GM21619 (cell line): ENCODE measurements at regions not wholly inside any gene's neighbourhood (a gene's known extent, or its start where the extent isn't known, plus 50 kb on each side); places are given as distances from the start of the nearest gene placed in this dataset.

Source experiments
- ATAC-seq: cut with Tn5 transposase; IDR thresholded peaks from one replicate; pipeline ENCODE4 v1.9.1; 2021; ENCODE audit not compliant: unreplicated experiment

DNA sequence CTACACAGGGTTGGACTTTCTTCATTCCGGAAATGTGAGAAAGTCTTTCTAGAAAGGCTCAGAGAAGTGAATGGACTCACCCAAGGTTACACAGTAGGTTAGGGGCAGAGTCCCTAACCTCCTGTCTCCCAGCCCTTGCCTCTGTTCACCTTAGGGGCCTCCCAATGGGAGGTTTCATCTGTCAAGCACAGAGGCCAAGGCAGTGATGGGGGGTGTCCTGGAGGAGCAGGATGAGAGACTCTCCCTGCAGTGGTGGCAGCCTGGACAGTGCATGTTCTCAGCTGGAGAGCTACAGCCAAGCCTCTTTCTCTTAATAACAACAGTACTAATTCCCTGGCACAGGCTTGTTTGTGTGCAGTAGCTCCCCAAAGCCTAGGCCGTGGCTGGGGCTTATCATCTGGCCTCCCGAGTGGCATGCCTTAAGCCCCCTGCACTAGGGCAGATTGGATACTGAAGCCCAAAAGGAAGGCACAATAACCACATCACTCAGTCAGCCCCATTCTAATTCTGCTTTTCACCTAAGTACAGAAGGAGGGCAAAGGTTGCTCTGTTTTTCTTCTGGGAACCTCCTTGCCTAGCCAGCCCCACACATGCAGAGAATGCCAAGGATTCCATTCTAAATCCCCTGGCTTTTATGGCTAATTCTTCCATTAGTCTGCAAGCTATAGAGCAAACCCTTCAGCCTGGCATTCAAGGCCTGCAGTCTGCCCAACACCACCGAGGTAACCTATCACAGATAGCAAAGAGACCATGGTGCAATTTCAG lies 50.2 kb upstream of the XPA start:
- no peak for ATAC-seq

DNA sequence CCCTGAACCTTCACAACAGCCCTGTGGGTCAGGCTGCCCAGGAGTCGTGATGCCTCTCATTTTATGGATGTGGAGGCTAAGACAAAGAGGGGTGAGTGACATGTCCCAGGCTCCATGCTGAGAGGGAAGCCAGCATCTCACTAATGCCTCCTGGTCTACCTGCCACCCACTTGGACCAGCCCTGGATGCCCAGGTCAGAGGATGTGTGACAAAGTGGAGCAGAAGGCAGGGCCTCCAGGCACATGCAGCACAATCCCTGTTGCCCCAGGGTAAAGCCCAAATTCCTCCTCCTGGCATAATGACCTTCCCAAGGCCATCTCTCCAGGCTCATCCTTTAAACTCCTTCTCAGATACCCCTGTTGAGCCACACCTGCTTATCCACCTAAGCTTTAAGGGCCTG lies 51.4 kb upstream of the XPA start:
- no peak for ATAC-seq

DNA sequence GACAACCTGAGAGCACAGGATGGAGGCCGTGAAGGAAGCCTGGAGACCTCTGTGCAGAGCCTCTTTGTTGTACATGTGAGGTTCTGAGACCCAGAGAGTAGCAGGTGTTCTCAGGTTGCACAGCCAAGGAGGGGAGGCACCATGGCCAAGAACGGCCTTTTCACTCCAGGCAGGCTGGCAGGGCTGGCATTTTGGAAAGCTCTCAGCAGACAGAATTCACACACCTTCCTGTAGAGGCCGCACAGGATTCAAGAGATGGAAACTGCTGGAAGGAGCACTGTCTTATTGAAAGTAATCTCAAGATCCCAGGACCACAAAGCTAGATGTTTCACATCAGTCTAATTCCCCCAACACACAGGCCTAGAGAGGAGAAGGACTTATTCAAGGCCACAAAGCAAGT lies 52.8 kb upstream of the XPA start:
- no peak for ATAC-seq

DNA sequence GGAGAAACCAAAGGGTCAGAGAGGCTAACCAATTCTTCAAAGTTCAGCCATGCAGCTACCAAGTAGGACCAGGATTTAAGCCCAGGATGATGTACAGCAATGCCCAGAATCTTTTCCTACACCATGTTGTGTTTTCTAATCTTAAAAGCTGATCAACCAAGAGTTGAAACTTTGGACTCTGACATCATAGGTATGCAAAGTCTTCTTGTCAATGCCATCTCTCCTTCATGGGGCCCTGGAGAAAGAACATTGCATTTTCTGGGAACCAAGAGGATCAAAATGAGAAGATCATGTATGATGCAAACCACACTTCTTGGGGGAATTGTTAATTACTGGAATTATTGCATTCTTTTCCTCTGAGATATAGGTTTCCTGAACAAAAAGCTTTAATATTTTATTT lies 54.4 kb upstream of the XPA start:
- ATAC-seq, result no peak

DNA sequence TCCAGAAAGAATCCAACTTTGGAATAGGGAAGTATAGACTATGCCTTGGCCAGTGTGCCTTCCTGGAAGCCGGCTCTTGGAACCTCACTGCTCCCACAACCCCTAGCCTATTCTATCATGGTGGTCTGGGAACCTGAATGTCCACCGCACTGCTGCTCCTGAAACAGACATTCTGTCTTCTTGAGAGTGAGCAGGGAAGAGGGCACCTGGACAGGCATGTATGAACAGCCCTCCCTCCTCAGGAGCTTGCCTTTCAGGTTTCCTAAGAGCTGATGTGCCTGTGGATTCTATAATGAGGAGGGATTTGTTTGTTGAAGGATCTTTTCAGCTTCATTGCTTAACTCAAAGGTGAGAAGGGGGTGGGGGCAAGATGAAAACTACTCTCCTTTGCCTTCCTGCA lies 55.1 kb upstream of the XPA start:
- ATAC-seq, result no peak

DNA sequence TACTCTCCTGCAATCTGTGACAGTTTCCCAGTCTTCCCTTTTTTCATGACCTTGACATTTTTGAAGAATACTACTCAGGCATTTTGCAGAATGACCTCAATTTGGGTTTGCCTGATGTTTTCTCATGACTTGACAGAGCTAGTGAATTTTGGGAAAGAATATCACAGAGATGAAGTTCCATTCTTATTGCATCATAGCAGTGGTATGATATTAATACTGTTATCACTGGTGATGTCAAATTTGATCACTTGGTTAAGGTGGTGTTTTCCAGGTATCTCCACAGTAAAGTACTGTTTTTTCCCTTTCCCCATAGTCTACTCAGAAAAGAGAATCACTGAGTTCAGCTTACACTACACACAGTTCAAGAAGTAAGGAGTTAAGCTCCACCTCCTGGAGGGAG lies 56.2 kb upstream of the XPA start:
- ATAC-seq, result no peak

DNA sequence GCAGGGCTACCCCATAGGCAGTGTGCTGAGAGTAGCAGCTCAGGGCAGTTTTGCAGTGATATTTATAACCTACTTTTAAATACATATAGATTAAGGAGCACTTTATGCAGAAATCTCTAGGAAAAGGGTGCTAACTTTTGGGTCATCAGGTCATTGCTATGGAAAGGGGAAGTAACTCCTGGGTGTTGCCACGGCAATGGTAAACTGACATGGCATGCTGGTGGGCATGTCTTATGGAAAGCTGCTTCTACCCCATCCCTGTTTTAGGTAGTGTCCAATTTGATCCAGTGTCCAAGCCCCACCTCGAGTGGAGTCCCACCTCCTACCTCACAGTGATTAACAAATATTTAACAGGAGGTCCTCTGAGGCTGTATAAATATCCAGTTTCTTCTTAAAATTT lies 56.8 kb upstream of the XPA start:
- no peak for ATAC-seq

DNA sequence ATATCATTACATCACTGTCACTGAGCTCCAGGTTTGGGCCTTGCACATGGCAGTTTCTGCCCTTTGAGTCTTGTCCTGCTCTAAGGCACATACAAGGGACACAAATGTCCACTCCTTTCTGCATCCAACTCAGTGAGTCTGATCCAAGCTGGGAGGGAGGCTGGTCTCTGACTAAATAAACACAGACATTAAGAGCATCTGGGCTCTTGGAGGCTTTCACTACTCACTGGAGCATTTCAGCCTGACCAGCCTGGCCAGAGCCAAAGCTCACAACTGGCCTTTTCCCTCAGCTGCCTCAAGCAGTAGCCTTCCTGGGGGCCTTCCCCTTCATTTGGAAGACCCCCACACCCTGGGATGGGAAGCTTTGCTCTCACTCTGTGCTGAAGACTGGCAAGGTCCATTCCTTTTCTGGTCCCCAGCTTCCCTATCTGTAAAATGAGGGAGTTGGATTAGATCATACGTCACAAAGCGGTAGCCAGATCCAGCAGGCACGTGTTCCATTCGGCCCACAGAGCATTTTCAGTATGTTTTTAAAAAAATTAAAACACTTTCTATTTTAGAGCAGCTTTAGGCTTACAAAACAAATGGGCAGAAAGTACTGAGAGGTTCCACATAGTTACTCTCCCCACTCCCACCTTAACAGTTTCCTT lies 58.6 kb upstream of the XPA start:
- ATAC-seq, result no peak

DNA sequence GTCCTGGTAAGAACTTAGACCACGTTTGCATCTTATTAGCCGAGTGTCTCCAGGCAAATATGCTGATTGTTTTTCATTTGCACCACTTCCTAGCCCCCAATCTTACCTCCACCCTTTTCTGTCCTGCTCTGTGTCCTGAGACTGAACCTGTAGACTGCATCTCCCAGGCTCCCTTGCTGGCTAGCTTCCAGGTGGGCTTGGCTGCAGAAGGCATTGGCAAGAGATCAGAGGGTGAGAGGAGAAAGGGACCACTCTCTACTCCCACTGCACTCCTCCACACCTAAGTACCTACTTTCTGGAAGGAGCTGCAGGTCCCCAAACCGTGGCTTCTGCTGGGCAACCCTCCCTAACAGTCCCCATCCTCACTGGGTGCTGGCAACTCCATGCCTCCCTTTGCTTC lies 59.9 kb upstream of the XPA start:
- ATAC-seq, result no peak

DNA sequence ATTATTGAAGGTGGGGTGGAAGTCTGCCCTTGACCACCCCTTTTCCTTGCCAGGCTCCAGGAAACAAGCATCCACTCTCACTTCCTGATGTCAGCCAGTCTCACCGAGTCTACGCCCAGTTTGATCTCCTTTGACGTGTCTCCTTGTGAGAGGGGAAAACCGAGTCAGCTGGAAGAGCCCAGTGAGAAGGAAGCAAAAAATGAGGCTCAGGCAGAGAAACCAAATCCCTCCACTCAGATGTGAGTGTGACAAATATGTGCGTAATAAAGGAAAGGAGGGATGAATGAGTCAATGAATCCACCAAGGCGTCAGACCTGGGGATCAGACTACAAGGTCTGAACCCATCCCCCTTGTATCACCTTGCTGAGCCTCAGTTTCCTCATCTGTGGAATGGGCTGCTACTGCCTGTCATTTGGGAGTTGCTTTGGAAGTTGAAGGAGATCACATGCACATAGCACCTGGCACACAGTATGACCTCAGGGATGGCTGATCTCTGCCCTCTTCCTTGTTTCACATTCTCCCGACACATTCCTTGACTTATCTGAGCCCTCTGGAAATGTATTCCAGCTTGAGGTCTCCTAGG lies 61.3 kb upstream of the XPA start:
- ATAC-seq, result no peak

DNA sequence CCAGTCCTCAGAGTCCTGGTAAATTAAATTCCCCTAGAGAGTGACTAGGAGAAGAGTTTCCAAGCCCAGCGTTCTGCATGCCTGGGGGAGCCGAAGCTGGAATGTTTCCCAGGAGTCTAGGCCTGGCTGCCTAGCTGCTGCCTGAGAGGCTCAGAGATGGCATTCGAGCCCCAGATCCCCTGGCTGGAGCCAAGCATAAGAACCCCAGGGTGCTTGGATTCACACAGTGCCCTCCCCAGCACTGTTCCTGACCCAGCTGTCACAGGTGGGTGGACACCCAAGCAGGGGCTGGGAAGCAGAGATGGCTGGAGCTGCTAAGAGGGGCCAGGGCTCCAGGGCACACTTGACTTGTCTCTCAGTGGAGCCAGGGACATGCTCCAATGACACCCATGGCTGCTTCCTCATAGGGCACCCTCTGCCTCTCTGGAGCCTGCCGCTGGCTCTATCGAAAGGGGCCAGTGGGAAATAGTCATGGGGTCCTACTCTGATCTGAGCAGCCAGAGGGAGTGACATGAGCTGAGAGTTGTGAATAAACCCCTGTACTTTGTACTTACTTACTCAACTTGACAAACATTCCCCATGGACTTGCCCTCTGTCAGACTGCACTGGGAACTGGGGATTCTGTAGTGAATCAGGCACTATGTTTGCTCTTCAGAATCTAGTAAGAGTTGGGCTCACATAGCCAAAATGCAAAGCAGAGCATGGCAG lies 62.6 kb upstream of the XPA start:
- ATAC-seq, result no peak

DNA sequence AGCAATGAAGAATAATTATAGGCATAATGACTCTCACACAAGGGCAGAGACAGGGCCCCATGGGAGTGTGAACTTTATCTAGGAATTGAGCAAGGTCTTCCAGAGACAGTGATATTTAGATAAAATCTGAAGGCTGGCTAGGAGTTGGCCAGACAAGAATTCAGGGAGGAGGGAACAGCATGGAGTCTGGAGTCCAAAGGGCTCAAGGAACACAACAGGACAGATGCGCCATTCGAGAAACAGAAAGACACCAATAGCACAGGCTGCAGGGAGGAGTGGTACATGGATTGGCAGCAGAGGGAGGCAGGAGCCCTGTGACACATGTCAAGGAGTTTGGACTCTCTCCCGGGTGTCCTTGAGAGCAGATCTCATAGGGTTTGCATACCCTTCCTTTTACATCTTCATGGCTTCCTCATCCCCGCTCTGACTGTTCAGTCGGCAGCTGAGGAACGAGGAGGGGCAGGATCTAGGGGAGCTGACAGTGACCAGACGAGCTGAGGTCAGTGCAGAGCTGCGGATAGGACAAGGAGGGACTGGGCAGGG lies 64.0 kb upstream of the XPA start:
- ATAC-seq, result no peak

DNA sequence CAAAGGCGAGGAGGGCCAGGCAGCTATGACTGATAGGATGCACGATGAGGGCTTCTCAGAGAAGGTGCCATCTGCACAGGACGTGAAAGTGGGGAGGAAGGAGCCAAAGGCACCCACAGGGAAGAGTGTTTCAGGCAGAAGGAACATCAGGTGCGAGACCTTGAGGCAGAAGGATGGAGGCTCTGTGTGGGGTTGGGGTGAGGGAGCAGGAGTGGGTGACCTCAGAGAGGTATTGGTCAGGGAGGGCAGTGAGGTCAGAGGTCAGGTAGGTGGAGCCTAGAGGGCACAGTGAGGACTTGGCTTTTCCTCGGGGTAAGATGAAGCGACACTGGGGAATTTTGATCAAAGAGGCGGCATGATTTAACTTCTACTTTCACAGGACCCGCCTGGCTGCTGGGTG lies 64.7 kb upstream of the XPA start:
- no peak for ATAC-seq

DNA sequence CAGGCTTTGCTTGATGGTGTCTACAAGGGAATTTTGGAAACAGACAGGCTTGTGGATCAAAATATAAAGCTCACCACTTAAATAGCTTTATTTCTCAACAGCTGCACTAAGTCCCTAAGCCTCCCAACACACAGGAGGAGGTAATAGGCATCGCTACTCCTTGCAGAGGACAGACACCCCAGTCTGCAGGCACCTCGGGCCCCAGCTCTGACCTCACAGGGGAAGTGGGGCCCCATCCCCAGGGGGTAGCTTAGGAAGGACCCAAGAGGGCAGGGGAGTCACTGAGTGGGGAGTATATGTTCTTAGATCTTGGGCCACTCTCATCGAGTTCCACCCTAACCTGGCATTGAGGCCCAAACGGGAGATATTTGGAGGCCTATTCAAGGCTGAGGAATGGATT lies 66.7 kb upstream of the XPA start:
- no peak for ATAC-seq

DNA sequence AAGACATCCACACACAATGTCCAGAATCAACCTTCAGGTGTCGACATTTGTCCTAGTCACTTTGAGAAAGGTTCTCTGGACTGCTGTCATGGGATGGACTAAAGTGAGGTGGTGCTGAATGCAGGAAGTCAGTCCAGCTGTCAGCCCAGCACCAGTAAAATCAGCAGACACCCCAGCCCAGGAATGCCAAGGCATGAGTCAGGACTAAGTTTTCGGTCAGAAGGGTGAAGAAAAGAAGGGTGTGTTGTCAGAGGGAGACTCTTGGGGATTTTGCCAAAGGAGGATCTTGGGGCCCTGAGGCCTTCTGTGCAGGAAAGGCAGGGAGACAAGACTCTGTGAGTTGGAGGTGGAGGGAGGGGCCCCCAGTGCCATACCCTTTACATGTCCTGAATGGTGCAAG lies 69.0 kb upstream of the XPA start:
- ATAC-seq, result no peak

DNA sequence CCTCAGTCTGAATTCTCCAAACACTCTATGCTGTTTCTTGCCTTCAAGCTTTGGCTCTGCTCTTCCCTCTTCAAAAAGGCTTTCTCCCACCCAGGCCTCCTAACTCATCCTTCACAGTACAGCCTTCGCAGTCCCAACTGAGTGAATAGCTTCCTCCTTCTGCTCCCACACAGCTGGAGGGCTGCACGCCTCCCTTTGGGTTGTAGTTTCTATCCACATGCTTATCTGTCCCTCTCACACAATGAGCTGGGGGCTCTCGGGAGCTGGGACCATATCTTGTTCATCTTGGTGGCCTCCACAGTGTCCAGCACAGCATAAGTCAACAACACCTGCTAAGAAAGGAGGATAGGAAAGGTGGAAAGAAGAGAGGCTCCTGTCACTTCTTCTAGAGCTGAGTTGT lies 69.5 kb upstream of the XPA start:
- ATAC-seq, result no peak

DNA sequence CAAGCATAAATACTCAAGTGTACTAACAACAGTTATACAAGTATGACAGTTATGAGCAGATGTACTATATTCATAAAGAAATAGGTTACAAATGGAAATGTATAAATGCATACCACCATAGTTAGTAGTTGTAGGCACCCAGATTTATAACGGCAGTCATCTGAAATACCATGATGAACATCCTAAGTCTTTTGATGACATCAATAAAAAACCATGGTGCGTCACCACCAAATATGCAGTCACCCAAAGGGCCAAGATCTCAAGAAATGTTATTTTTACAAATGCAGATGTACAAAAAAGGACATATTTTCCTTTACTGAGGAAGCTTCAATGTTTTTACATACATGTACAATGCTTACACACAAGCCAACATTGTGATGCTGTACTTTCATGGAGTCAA lies 70.8 kb upstream of the XPA start:
- no peak for ATAC-seq

DNA sequence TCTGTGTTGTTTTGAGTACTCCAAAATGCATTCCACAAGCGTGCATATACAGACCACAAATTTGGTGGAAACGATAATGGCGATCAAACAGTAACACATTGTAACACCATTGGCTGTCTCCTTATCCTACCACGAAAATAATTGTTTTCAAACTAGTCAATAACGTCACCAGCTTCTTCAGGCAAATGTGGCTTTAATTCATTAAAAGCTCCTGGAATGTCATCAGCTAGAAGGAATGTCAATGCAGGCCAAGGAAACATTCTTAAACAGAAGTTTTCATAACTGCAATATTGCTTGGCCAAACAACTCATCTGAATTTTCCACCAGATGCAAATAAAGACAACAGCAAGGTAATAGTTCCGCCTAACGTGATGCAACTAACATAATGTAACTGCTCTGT lies 71.6 kb upstream of the XPA start:
- no peak for ATAC-seq

DNA sequence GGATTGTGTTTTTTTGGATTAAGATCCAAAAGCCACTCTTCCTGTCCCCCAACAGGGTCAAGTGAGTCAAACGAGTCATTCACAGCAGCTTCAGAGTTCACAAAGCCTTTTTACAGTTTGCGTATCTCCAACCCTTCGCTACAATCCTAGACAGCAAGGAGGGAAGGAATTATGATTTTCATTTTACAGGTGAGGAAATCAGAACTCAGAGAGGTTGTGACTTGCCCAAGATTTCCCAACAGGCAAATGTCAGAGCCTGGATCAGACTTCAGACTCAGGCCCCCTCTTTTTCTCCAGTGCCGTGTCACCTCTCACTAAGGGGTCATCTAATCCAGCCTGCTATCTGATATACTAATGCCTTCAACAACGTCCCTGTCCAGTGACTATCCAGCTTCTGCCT lies 72.1 kb upstream of the XPA start:
- ATAC-seq, result no peak

DNA sequence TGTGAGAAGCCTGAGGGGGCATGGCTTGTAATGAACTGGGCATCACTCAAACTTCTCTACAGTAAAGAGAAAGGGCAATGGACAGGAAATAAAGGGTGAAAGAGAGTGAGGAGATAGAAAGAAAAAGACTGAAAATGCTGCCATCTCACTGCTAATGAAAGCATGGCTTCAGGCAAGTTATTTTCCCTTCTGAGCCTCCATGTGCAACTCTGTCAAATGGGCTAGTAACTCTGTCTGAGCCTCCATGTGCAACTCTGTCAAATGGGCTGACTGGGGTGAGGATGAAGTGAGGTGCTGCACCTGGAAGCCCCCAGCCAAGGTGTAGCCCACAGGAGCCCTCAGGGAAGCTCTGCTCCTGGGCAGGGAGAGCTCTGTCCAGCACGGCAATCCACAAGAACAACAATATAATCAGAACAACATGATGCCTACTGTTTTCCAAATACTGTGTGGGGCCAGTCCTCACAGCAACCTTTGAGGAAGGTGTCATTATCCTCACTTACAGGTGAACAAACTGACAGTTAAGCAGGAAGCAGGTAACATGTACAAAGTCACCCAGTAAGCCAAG lies 73.8 kb upstream of the XPA start:
- no peak for ATAC-seq

DNA sequence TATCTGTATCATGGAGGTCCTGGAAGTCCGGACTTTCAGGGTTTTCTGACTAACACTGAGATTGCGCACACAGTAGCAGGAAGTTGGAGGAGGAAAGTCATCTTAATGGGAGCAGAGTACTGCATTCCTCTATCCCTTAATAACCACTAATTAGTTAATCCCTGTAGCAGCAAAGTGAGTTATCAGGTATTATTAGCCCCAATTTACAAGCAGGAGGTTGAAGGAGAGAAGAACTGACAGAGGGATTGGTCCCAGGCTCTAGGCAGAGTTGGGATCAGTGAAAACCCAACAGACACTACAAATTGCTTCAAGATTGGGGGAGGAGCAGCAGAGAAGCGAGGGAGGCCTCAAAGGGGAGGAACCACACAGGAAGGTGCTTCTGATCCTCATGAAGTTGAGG lies 74.5 kb upstream of the XPA start:
- no peak for ATAC-seq
